ENCODE measurements at regions not wholly inside any gene's neighbourhood (a gene's known extent, or its start where the extent isn't known, plus 50 kb on each side); places are given as distances from the start of the nearest gene placed in this dataset.

GRCh38 chr21:38712071-38712470, 93.7 kb upstream of the ETS2 start:
- TF ChIP-seq CTCF (IDR thresholded peaks at IDR 0.05; ENCODE audit: poor library complexity, severe bottlenecking) = peak; percentile 84
- no peaks in the 10 kb centered on the region for H3K27me3 ChIP-seq (ENCODE audit: insufficient read depth, poor library complexity, severe bottlenecking)
- ATAC-seq (ENCODE audit: low read depth) (peak; percentile 86), DNase-seq (ENCODE audit: low spot score) (no peak)
- H3K27ac ChIP-seq (ENCODE audit: poor library complexity, severe bottlenecking) = no peak overlapping the region
- H3K4me1 ChIP-seq (ENCODE audit: insufficient read depth, poor library complexity, severe bottlenecking) = no peaks in the 10 kb centered on the region
- H3K36me3 ChIP-seq (ENCODE audit: low read depth) = no peaks in the 10 kb centered on the region
- H3K9me3 ChIP-seq (ENCODE audit: severe bottlenecking) = no peaks in the 10 kb centered on the region
- H3K4me3 ChIP-seq (ENCODE audit: severe bottlenecking) = no peak overlapping the region

- H3K27me3 ChIP-seq (ENCODE audit: insufficient read depth, poor library complexity, severe bottlenecking) = no peaks in the 10 kb centered on the region
- TF ChIP-seq CTCF (IDR thresholded peaks at IDR 0.05; ENCODE audit: poor library complexity, severe bottlenecking) = no peak
- H3K9me3 ChIP-seq (ENCODE audit: severe bottlenecking) = no peaks in the 10 kb centered on the region
- no peak overlapping the region for H3K4me3 ChIP-seq (ENCODE audit: severe bottlenecking)
- no peak for ATAC-seq (ENCODE audit: low read depth)
- H3K4me1 ChIP-seq (ENCODE audit: insufficient read depth, poor library complexity, severe bottlenecking) = no peaks in the 10 kb centered on the region
- no peaks in the 10 kb centered on the region for H3K36me3 ChIP-seq (ENCODE audit: low read depth)
- DNase-seq (ENCODE audit: low spot score) = no peak
- no peak overlapping the region for H3K27ac ChIP-seq (ENCODE audit: poor library complexity, severe bottlenecking)
These were observed 93.1 kb upstream of the ETS2 start for GRCh38 chr21:38712664-38713063.

- no peaks in the 10 kb centered on the region for H3K9me3 ChIP-seq (ENCODE audit: severe bottlenecking)
- H3K4me1 ChIP-seq (ENCODE audit: insufficient read depth, poor library complexity, severe bottlenecking) = no peaks in the 10 kb centered on the region
- H3K4me3 ChIP-seq (ENCODE audit: severe bottlenecking) = no peak overlapping the region
- H3K27ac ChIP-seq (ENCODE audit: poor library complexity, severe bottlenecking) = no peak overlapping the region
- no peak for ATAC-seq (ENCODE audit: low read depth)
- DNase-seq (ENCODE audit: low spot score) = no peak
- no peaks in the 10 kb centered on the region for H3K27me3 ChIP-seq (ENCODE audit: insufficient read depth, poor library complexity, severe bottlenecking)
- no peak for TF ChIP-seq CTCF (IDR thresholded peaks at IDR 0.05; ENCODE audit: poor library complexity, severe bottlenecking)
- no peaks in the 10 kb centered on the region for H3K36me3 ChIP-seq (ENCODE audit: low read depth)
These were observed 91.5 kb upstream of the ETS2 start for GRCh38 chr21:38714039-38714817.

DNA sequence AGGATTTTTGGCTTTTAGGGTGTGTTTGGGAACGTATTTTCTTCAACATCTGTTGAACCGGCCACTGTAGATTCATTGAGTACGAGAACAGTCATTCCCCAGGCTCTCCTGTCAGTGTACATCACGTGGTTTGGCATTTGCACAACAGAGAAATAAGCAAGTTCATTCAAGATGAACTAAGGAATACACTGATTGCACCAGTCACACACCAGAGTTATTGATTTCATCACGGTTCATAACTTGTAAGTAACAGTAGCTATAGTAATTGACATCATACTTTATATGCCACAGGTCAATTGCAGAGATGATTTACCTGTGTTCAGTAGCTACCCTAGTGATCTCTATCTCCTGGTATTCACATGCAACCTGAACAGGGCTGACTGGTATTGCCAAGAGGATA, 90.7 kb upstream of the ETS2 start:
- H3K36me3 ChIP-seq (ENCODE audit: low read depth) = no peaks in the 10 kb centered on the region
- H3K27ac ChIP-seq (ENCODE audit: poor library complexity, severe bottlenecking) = no peak overlapping the region
- no peaks in the 10 kb centered on the region for H3K9me3 ChIP-seq (ENCODE audit: severe bottlenecking)
- DNase-seq (ENCODE audit: low spot score) (no peak), ATAC-seq (ENCODE audit: low read depth) (no peak)
- no peaks in the 10 kb centered on the region for H3K4me1 ChIP-seq (ENCODE audit: insufficient read depth, poor library complexity, severe bottlenecking)
- no peaks in the 10 kb centered on the region for H3K27me3 ChIP-seq (ENCODE audit: insufficient read depth, poor library complexity, severe bottlenecking)
- no peak for TF ChIP-seq CTCF (IDR thresholded peaks at IDR 0.05; ENCODE audit: poor library complexity, severe bottlenecking)
- no peak overlapping the region for H3K4me3 ChIP-seq (ENCODE audit: severe bottlenecking)

- H3K9me3 ChIP-seq (ENCODE audit: severe bottlenecking) = no peaks in the 10 kb centered on the region
- TF ChIP-seq CTCF (IDR thresholded peaks at IDR 0.05; ENCODE audit: poor library complexity, severe bottlenecking) = no peak
- DNase-seq (ENCODE audit: low spot score) = no peak
- H3K27me3 ChIP-seq (ENCODE audit: insufficient read depth, poor library complexity, severe bottlenecking) = no peaks in the 10 kb centered on the region
- no peak overlapping the region for H3K4me3 ChIP-seq (ENCODE audit: severe bottlenecking)
- ATAC-seq (ENCODE audit: low read depth) = no peak
- no peak overlapping the region for H3K27ac ChIP-seq (ENCODE audit: poor library complexity, severe bottlenecking)
- H3K36me3 ChIP-seq (ENCODE audit: low read depth) = no peaks in the 10 kb centered on the region
- H3K4me1 ChIP-seq (ENCODE audit: insufficient read depth, poor library complexity, severe bottlenecking) = no peaks in the 10 kb centered on the region
These were observed 89.6 kb upstream of the ETS2 start for GRCh38 chr21:38716088-38716487.
